Hematopoietic multipotent progenitor cell treated with erythropoietin and hydrocortisone succinate and interleukin-3 and kit ligand, for 15 days (in vitro differentiated cells): ENCODE measurements at regions not wholly inside any gene's neighbourhood (a gene's known extent, or its start where the extent isn't known, plus 50 kb on each side); places are given as distances from the start of the nearest gene placed in this dataset.

Source experiments
- DNase-seq: peaks from one replicate; pipeline ENCODE4 v3.0.0-alpha.2; 2015; ENCODE audit warnings: low spot score

- DNase-seq: no peak
These were observed 326.3 kb downstream of the OSTF1 start for GRCh38 chr9:75414371-75415160.

DNA sequence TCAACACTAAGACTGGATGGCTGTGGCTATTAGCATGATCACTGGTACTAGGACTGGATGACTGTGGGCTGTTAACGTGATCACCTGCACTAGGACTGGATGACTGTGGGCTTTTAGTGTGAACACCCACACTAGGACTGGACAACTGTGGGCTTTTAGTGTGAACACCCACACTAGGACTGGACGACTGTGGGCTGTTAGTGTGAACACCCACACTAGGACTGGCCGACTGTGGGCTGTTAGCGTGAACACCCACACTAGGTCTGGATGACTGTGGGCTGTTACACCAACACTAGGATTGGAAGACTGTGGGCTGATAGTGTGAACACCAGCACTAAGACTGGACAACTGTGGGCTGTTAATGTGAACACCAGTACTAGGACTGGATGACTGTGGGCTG, 329.2 kb downstream of the OSTF1 start:
- DNase-seq: no peak

GRCh38 chr9:75418518-75418917, 330.2 kb downstream of the OSTF1 start:
- no peak for DNase-seq

- no peak for DNase-seq
These were observed 334.7 kb downstream of the OSTF1 start for GRCh38 chr9:75422944-75423522.

- no peak for DNase-seq
These were observed 341.5 kb downstream of the OSTF1 start for GRCh38 chr9:75429531-75430475.

DNA sequence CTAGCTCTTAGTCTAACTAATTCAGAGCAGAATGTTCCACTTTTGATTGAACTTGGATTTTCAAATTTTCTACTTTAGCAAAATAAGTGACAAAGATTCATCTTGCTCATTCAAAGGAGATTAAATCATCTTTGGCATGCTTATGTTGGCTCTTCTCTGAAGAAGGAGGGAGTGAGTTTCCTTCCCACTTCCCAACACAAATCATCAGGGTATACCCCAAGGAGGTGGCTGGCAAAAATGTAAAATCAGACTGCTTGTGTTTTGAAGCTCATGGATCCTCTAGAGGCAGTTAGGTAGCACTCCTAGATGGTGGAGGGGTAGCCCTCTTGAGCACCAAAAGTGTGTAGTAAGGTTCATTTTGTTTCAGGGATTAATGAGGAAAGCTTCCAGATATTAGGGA, 343.1 kb downstream of the OSTF1 start:
- DNase-seq: no peak

GRCh38 chr9:75432386-75432785, 344.1 kb downstream of the OSTF1 start:
- DNase-seq: no peak

DNA sequence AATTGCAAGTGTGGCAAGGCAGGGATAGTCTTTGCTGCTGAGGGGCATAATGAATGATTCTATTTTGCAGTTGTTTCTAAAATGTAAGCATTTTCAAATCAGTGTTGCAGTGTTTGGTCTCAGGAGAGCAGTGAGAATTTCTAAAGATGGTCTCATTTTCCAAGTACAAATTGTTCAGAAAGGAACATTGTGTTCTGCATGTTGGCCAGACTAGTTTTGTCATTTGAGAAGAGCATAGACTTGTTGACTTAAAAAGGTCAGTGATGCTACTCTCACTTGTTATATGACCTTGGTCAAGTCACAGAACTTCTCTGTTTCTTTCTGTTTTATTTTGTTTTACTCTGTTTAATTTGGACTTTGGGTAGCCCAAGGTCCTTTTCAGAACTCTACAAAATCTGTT, 344.6 kb downstream of the OSTF1 start:
- no peak for DNase-seq

DNA sequence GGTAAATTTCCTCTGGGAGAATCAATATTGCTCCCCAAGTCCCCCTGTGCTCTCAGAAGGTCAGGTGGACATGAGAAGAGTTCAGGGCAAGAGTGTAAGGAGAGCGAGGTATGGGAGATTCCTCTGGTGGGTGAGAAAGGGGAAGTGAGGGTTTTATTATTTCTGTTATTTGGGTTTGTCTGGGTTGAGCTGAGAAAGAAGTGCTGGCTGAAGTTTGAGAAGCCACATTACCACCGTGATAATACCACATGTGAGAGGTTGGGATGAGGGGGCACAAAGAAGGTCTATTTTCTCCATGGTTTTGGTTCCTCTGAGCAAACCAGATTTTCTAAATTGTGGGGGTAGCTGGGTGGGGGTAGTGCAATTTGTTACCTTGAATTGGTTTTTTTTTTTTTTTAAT, 350.4 kb downstream of the OSTF1 start:
- no peak for DNase-seq

GRCh38 chr9:75440914-75441313, 352.6 kb downstream of the OSTF1 start:
- no peak for DNase-seq

GRCh38 chr9:75445144-75445543, 356.8 kb downstream of the OSTF1 start:
- no peak for DNase-seq

DNA sequence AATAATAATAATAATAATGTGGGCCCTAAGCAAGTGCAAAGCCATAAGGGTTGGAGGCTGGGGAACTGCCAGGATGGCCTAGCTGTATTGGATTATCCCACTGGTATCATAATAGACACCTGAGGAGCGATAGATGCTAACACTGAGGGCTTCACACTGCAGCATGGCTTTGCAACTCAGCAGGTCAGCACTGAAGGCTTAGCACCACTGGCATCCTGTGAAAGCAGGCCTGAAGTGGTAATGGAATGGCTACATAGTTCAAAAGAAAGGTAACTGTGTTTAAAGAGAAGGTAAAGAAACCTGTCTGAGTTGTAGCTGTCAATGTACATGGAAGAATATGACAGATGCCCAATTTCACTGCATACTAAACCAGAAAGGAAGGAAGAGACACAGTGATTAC, 359.0 kb downstream of the OSTF1 start:
- no peak for DNase-seq

DNA sequence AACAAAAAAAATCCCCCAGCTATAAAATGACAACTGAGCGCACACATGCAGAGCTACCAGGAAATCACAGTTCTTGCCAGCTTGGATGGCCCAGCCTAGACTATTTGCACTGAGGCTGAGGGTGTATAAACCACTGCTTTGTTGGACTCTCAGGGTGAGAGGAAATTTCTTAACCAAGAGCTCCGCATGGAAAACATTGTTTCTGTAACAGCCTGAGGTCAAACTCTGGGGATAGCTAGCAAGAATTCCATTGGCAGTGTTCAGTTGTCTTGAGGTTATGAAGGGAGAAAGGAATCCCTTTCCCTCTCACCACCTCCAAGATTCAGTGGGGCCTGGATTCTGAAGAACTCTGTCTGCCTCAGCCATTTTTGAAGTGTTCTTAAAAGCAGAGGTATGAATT, 360.0 kb downstream of the OSTF1 start:
- no peak for DNase-seq

- no peak for DNase-seq
These were observed 360.6 kb downstream of the OSTF1 start for GRCh38 chr9:75448955-75449354.

DNA sequence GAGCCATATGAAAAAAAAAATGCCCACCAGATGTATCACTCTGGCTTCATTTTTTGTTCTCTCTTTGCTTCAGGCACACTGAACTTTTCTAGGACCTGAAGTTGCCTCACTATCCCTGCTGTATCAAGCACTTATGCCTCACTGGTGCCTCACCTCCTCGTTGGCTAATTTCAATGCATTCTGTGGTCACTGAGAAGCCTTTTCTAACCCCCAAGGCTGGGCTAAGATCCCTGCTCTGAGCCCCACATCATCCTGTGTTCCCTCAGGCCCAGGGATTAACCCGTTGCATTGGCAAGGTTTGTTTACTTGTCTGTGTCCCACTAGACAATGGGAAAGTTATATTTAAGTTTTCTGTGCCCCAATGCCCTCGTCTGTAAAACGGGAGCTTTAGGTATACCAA, 362.7 kb downstream of the OSTF1 start:
- DNase-seq: no peak

GRCh38 chr9:75451505-75451904, 363.2 kb downstream of the OSTF1 start:
- no peak for DNase-seq

DNA sequence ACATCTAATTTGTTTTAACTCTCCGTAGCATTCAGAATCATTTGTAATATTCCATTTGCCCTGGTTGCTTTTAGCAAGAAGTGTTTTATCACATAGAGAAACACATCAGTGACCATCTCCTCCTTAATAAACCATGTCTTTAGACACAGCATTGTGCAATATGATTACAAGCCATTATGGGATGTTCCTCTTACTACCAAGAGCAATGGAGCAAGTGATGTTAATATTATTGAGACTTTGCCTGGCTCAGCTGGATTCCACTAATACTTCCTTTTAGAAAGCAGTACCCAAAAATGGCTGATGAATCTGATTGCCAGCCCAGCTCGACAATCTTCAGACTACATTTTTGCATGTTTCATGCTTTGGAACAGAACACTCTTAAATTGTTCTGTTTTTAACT, 364.2 kb downstream of the OSTF1 start:
- no peak for DNase-seq

- no peak for DNase-seq
These were observed 365.7 kb downstream of the OSTF1 start for GRCh38 chr9:75454043-75454442.

DNA sequence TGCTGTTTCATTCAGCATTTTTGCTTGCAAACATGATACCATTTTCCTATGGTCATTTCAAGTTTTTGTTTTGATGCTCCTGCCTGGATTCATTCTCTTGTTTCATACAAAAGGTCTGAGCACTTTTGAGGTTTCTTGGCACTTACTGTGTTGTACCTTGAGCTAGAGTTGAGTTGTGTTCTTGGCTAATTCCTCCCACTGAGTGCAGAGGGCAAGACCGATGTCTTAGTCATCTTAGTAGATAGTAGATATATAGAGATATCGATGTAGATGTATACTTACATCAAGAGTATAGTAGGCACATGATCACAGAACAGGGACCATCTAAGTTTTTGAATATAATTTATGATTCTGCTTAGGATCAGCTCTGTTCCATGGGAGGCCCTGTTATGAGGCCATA, 366.6 kb downstream of the OSTF1 start:
- no peak for DNase-seq

DNA sequence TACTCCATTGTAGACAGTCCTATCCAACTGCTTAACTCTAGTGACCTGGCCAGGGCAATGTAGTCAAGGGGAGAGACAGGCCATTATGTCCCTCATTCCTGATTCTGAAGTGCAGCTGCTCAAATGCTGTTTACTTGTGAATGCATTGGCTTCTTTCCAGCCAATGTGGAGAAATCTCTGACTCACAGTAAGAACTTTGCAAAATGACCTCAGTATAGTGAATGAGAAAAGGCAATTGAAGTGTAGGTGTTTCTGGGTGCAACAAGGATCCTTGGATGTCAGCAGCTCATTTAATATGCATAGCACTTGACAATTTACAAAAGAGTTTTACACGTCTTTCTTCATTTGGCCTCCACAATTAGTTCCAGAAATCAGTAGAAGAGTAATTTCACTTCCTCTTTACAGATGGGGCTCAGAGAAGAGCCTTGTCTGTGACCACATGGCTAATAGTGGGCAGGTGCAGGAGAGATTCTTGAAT, 367.2 kb downstream of the OSTF1 start:
- DNase-seq: no peak

DNA sequence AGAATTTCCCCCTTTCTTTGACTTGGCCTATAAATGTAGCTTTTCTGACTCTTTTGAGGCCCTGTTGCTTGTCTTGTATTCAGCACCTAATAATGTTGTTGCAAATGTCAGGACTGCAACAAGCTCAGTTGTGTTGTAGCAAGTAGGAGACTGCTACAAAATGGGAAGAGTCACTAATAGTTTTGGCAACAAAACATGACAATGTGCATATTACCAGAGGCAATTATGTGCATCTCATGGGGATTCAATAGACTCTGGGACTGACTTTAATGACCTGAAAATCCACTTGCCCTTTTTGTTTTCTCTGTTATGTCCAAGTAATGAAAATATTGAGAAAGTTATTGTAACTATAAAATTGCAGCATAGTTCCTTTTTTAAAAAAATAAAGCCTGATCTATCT, 368.4 kb downstream of the OSTF1 start:
- DNase-seq: no peak

GRCh38 chr9:75457474-75458011, 369.2 kb downstream of the OSTF1 start:
- DNase-seq: no peak
